ENCODE measurements at regions not wholly inside any gene's neighbourhood (a gene's known extent, or its start where the extent isn't known, plus 50 kb on each side); places are given as distances from the start of the nearest gene placed in this dataset.

- Mint-ChIP-seq H3K27me3 (ENCODE audit: unreplicated experiment) (no peaks in the 10 kb centered on the region), H3K9me3 (ENCODE audit: unreplicated experiment) (no peaks in the 10 kb centered on the region), H3K27ac (ENCODE audit: unreplicated experiment) (no peak overlapping the region), H3K4me1 (ENCODE audit: unreplicated experiment) (no peaks in the 10 kb centered on the region), H3K4me3 (ENCODE audit: unreplicated experiment) (no peak overlapping the region), H3K36me3 (ENCODE audit: low read depth, unreplicated experiment) (no peaks in the 10 kb centered on the region)
- no peak for DNase-seq (ENCODE audit: low spot score)
- no peak for TF ChIP-seq CTCF (IDR thresholded peaks at IDR 0.05; ENCODE audit: unreplicated experiment)
Measured at GRCh38 chr2:78065366-78065765, 543.2 kb upstream of the LRRTM4 start.

GRCh38 chr2:78068808-78069207 is 546.6 kb upstream of the LRRTM4 start:
- TF ChIP-seq CTCF (IDR thresholded peaks at IDR 0.05; ENCODE audit: unreplicated experiment) = no peak
- H3K4me3 Mint-ChIP-seq (ENCODE audit: unreplicated experiment) = no peak overlapping the region
- no peaks in the 10 kb centered on the region for H3K9me3 Mint-ChIP-seq (ENCODE audit: unreplicated experiment)

GRCh38 chr2:78070693-78071092 is 548.5 kb upstream of the LRRTM4 start:
- H3K4me3 Mint-ChIP-seq (ENCODE audit: unreplicated experiment) = no peak overlapping the region
- H3K4me1 Mint-ChIP-seq (ENCODE audit: unreplicated experiment) = no peaks in the 10 kb centered on the region
- DNase-seq (ENCODE audit: low spot score) = no peak
- no peaks in the 10 kb centered on the region for H3K9me3 Mint-ChIP-seq (ENCODE audit: unreplicated experiment)
- H3K27me3 Mint-ChIP-seq (ENCODE audit: unreplicated experiment) = no peaks in the 10 kb centered on the region
- H3K27ac Mint-ChIP-seq (ENCODE audit: unreplicated experiment) = no peak overlapping the region
- no peak for TF ChIP-seq CTCF (IDR thresholded peaks at IDR 0.05; ENCODE audit: unreplicated experiment)
- H3K36me3 Mint-ChIP-seq (ENCODE audit: low read depth, unreplicated experiment) = no peaks in the 10 kb centered on the region

More at GRCh38 chr2:78068808-78069207, 546.6 kb upstream of the LRRTM4 start:
- Mint-ChIP-seq H3K36me3 (ENCODE audit: low read depth, unreplicated experiment) (no peaks in the 10 kb centered on the region), H3K27ac (ENCODE audit: unreplicated experiment) (no peak overlapping the region), H3K4me1 (ENCODE audit: unreplicated experiment) (no peaks in the 10 kb centered on the region), H3K27me3 (ENCODE audit: unreplicated experiment) (no peaks in the 10 kb centered on the region)
- DNase-seq (ENCODE audit: low spot score) = no peak

- Mint-ChIP-seq H3K27me3 (ENCODE audit: unreplicated experiment) (peaks cover 3% of the 10 kb centered on the region), H3K9me3 (ENCODE audit: unreplicated experiment) (no peaks in the 10 kb centered on the region), H3K4me1 (ENCODE audit: unreplicated experiment) (peaks cover 2% of the 10 kb centered on the region), H3K27ac (ENCODE audit: unreplicated experiment) (no peak overlapping the region), H3K36me3 (ENCODE audit: low read depth, unreplicated experiment) (no peaks in the 10 kb centered on the region), H3K4me3 (ENCODE audit: unreplicated experiment) (no peak overlapping the region)
- no peak for DNase-seq (ENCODE audit: low spot score)
- TF ChIP-seq CTCF (IDR thresholded peaks at IDR 0.05; ENCODE audit: unreplicated experiment) = no peak
Measured at GRCh38 chr2:78077633-78078032, 555.5 kb upstream of the LRRTM4 start.

- no peak for DNase-seq (ENCODE audit: low spot score)
- no peaks in the 10 kb centered on the region for H3K36me3 Mint-ChIP-seq (ENCODE audit: low read depth, unreplicated experiment)
- no peak overlapping the region for H3K4me3 Mint-ChIP-seq (ENCODE audit: unreplicated experiment)
- peaks cover 1% of the 10 kb centered on the region for H3K27me3 Mint-ChIP-seq (ENCODE audit: unreplicated experiment)
- H3K4me1 Mint-ChIP-seq (ENCODE audit: unreplicated experiment) = peaks cover 2% of the 10 kb centered on the region
- no peak for TF ChIP-seq CTCF (IDR thresholded peaks at IDR 0.05; ENCODE audit: unreplicated experiment)
- H3K27ac Mint-ChIP-seq (ENCODE audit: unreplicated experiment) = no peak overlapping the region
- no peaks in the 10 kb centered on the region for H3K9me3 Mint-ChIP-seq (ENCODE audit: unreplicated experiment)
Measured at GRCh38 chr2:78082555-78082954, 560.4 kb upstream of the LRRTM4 start.

Measured in endothelial cell (in vitro differentiated cells).